Hematopoietic multipotent progenitor cell (in vitro differentiated cells): ENCODE measurements at regions not wholly inside any gene's neighbourhood (a gene's known extent, or its start where the extent isn't known, plus 50 kb on each side); places are given as distances from the start of the nearest gene placed in this dataset.
"Not testable (repeated sequence)": the region's sequence is repeated elsewhere in the genome, so short reads cannot be mapped to it uniquely, and the experiment has no call there.

ENCODE experiments used
- DNase-seq, 3 donors: peaks; one replicate each; pipeline ENCODE4 v3.0.0-alpha.2; 2011 to 2015; ENCODE audit warnings: low read depth in 2 of 3, low spot score in 2 of 3

DNA sequence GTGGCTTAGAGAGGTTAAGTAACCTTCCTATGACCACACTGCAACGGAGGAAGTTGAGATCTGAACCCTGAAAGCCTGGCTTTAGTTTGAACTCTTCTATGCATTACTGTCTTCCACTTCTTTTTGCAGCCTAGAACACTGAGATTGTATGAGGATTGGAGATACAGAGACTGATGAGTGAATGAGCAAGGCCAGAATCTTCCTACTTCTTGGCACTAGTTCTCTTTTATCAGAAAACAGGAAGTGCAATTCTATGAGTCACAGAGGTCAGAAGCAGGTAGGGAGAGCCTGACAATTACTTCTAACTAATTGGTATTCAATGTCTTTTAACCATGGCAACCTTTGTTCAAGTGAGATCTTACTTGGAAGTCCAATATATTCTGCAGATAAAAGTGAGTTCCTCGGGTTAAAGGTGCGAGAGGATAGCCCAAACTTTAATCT is 219.0 kb downstream of the SHQ1 start:
- DNase-seq: peak in 2 of 3 donors; percentile 51 to 64

DNA sequence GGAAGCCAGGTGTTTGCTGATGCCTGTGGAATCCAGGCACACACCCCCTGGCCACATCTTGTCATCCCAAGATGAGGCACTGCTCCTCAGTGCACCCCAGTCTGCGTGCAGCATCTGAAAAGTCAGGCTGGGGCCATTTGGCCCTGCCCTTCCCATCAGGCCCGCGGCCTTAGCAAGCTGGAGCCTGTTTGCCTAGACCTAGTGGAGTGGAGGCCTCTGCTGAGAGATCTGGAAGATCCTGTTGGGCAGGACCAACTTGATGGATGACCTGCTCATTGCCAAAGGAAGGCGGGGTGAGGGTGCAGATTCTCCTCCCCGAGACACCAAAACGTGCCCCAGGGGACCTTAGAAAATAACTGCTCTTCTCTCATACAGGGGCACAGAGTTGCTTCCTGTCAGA is 220.2 kb downstream of the SHQ1 start:
- no peak for DNase-seq

DNA sequence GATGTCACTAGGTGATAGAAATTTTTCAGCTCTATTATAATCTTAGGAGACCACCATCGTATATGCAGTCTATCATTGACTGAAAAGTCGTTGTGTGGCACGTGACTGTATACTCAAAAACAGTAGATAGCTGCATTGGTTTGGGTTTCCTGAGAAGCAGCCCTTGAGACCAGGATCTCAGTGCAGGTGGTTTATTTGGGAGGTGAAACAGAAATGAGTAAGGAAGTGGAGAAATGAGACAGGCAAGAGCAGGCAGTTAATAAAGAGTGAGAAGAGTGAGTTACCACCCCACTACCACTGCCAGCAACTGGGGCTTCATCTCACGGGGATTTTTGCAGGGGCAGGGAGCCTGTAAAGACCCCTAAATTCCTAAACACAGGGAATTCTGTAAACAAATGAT is 221.0 kb downstream of the SHQ1 start:
- DNase-seq: no peak

DNA sequence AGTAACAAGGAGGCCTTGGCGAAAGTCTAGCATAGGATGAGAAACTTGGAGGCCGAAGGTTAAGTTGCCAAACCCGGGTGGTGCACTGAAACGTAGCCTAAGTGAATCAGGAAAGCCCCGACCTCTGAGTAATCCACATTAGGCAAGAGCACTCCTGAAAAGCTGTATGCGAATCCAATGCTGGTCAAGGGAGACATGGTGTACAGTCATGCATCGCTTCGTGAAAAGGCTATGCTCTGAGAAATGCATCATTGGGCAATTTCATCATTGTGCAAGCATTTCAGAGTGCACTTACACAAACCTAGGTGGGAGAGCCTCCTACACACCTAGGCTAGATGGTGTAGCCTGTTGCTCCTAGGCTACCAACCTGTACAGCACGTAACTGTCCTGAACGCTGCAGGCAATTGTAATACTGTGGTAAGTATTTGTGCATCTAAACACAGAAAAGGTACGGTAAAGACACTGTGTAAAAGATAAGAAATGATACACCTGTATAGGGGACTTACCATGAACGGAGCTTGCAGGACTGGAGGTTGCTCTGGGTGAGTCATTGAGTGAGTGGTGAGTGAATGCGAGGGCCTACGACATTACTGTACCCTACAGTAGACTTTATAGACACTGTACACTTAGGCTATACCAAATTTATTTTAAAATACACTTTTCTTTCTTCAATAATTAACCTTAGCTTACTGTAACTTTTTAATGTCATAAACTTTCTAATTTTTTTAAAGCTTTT is 222.5 kb downstream of the SHQ1 start:
- DNase-seq: no peak

DNA sequence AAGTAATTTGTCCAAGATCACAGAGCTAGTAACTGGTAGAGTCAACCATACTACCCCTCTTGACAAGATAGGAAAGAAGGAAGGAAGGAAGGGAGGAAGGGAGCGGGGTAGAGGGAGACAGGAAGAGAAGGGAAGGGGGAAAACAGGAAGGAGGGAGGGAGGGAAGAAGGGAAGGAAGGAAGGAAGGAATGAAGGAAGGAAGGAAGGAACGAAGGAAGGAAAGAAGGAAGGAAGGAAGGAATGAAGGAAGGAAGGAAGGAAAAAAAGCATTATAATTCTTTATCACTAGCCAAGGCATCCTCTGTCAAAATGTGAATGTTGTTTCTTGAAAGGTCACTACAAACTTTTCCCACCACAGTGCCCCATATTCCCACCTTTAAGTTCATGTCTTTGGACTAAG is 223.6 kb downstream of the SHQ1 start:
- no peak for DNase-seq

DNA sequence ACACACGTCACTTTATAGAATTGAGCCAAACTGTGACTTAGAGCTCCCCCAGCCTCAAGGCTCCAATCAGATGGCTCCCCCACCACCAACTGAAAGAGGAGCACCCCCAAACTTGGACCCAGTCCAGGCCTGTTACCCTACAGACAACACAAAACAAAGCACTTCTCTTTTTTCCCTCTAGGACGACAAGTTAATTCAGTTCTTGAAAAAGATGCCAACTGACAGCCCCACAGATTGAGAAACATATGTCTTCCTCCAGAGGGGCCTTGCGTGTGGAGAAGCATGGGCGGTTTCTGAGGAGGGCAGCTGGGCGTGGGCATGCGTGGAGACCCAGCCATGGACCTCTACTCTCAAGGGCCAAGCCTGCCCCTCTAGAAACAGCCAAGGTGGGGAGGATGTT is 229.5 kb downstream of the SHQ1 start:
- peak in 2 of 3 donors; percentile 43 to 86 for DNase-seq

DNA sequence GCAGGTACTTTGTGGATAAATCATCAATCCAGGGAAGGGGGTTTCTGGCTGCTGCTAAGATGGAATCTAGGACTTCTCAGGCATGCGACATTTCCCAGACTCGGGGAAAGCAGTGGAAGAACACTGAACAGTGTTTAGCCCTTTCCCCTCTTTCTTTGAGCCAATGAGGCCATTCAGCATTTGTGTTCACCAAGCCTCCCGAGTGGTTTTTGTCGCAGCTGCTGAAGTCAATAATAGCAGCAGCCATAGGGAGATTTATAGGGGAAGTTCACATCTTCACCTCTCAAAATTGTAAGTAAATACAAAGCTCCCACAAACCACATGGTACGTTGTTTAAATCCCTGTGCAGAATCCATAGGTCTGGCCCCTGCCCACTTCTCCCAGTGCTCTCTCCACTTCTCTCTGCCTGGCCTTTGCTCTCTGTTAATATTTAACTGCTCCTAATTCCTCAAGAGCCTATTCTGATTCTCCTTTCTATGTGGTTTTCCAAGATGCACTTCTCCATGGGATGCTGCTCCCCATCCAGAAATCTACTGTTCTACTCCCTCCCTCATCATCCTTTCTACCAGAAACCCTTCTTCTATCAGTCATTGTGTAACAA is 230.7 kb downstream of the SHQ1 start:
- no peak for DNase-seq

DNA sequence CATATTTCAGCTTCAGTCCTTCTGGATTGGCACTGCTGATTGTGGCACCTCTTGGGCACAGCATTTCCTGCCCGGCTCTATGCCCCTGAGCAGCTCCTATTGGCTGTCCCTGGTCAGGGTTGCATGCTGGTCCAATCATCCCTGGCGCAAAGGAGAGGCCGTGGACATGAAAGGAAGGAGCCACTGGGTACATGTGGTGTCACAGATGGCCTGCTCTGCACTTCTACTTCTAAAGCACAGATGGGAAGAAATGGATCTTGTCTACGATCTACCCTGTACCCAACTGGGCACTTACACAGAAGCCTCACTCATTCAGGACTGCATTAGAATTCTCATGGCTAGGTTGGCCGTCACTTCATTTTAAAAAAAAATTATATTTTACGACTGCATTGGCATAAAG is 232.5 kb downstream of the SHQ1 start:
- no peak for DNase-seq

DNA sequence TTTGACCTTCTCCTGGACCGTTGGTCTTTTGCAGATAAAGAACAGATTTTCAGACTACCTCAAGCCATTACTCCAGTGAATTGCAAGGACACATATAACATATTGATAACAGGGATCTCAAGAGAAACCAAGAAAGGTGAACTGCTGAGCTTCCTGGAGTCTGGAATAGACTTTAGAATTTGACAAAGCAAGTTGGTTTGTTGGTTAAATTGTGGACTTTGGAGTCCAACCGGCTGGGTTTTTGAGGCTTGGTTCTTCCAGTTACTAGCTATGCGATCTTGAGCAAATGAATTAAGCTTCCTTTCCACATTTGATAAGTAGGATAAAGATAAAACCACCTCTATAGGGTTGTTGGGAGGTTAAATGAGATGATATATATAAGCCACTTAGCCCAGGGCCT is 233.1 kb downstream of the SHQ1 start:
- no peak for DNase-seq

DNA sequence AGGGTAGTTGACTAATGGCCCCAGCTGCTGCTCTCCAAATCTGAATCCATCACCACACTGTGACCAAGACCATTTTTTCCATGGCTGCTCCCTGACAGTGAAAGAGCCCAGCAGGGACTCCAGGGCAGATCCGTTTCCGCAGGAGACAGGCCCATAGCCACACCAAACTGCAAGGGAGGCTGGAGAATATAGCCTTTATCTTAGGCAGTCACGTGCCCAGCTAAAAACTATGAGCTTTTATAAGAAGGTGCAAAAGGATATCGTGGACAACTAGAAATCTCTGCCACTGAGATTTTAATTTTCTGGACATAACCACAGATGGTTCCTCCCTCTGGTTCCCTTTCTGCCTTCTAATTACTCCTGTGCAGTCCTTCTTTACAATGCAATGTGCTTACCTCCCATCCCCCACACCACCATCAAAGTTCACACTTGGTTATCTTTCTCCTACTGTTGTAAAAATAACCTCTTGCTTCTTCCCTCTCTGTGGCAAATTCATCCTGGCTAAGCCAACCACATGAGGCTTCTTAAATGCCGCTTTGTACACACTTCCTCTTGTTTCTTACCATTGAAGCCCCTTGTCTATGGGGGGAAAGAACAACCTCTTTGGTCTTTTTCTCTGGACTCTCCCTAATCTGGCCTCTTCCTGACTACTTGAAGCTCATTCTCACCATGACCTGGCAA is 233.7 kb downstream of the SHQ1 start:
- DNase-seq: peak in 2 of 3 donors; percentile 28 to 58

DNA sequence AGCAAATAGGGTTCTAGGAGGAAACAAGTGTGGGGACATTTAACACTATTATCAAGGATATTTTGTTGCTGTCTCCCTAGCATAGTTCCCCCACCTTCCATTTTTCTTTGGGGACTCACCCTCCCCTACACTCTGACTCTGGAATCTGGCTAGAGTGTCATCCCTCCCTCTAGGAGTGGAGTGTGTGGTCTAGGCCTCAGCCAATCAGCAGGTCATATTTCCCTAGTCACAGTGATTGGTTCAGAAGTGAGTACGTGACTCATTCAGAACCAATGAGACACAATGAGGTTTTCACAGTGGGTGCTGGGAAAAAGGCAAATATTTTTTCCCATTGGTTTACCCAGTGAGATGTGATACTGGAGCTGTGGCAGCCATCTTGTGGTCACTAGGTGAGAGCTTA is 234.4 kb downstream of the SHQ1 start:
- DNase-seq: no peak

DNA sequence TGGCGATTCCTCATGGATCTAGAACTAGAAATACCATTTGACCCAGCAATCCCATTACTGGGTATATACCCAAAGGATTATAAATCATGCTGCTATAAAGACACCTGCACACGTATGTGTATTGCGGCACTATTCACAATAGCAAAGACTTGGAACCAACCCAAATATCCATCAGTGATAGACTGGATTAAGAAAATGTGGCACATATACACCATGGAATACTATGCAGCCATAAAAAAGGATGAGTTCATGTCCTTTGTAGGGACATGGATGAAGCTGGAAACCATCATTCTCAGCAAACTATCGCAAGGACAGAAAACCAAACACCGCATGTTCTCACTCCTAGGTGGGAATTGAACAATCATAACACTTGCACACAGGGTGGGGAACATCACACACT is 239.1 kb downstream of the SHQ1 start:
- not testable (repeated sequence) for DNase-seq

DNA sequence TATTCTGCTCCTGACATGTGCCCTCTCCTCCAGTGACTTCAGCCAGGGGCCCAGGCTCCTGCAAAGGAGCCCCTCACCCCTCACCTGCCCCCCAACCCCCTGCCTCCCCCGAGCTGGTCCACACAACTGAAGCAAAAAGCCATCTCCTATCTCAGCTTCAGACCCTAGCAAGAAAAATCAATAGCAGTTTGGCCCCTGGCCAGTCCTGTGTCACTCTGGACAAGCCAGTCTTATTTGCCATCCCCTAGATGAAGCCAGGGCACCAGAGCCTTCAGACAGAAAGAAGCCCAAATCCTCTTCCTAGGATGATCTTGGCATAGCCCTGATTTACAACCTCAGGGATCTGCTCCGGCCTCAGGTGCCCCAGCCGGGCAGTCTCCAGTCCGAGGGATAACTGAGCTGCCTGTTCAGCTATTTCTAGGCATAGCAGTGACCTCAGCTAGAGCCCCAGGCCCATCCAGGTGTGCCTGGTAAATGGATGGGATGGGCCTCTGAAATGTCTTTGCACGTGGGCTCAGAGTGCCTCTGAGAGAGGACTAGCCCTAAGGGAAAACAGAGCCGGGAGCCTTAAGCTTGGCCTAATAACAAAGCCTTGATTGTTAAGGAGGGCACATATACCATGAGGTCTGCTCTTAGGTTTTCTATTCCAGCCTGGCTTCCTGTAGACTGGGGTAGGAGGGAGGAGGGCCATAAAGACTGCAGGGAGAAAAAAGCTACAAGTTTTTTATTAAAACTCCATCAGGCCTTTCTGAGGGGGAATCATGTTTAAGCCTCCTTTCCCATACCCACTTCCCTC is 242.0 kb downstream of the SHQ1 start:
- DNase-seq: no peak

DNA sequence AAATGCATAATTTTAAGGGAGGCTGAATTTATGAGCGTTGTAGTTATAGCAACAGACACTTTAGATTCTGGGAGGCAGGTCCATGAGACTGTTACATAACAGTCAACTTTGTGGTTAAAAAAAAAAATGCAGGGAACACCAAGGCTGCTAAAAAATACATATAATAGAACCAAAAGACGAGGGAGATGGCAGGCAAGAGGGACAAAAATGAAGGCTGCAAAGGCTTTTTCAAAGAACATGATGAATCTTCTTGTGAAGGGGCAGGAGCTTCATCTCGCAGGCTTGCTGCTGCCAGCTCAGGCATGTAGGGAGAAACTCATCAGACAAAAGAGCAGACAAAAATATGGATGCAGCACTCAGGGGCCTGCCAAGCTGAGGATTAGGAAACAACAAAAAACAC is 243.9 kb downstream of the SHQ1 start:
- DNase-seq: no peak

DNA sequence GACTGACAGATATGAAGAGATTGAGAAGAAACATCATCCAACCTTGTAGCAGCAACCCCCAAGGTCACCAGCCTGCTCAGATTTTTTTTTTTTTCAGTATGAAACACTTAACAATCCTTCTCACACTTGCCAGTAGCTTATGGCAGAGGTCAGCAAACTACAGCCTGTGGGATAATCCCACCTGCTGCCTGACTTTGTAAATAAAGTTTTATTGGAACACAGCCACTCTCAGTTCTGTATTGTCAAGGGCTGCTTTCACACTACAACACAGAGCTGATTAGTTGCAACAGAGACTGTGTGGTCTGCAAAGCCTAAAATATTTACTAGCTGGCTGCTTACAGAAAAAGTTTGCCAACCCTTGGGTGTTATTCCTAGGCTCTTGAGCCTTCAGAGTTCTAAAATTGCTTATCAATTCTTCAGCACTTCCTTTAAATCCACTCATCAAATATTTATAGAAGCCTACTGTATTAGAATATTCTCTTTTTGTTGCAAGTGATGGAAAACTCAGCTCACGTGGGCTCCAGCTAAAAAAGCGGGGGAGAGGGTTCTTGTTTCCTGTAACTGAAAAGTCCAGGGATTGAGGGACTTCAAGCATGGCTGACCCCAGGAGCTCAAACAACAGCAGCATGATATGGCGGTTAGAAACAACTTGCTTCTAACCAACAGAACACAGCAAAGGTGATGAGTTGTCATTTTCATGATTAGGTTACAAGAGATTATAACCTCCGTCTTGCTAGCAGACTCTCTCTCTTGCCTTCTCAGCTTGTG is 246.1 kb downstream of the SHQ1 start:
- no peak for DNase-seq

DNA sequence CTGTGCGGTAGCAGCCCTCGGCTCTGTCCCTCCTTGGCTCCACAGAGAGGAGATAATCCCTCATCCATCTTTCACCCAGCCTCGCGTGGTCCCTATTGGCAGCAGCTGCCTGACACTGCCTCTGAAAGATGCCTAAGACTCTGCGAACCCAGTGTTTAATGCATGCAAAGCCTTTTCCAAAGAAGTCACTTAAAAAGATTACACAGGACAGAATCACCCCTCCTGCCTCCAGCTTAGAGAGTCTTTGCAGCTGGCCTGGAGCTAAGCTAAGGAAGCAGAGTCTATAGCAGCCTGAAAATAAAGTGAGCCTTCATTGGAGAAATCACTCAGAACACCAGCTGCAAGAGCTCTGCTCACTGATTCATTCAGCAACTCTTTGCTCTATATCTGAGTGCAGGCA is 247.2 kb downstream of the SHQ1 start:
- DNase-seq: no peak

DNA sequence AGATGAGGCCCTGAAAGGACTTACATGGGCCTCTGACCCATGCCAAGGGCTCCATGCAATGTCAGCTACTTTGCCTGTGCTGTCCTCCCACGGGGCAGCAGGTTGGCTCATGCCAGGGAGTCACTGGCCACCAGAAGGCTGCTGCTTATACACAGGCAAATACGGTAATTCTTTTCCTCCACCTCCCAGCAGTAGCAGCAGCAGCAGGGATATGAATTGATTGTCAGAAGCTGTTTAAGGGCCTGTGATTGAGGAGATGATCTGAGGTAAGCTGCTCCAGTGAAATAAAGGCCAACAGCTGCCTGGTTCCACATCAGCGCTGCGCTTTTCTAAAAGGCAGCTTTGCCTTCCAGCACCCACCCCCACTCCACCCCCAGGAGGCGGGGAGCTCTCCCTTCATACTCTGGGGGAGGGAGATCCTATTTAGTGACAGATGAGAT is 250.5 kb downstream of the SHQ1 start:
- no peak for DNase-seq

DNA sequence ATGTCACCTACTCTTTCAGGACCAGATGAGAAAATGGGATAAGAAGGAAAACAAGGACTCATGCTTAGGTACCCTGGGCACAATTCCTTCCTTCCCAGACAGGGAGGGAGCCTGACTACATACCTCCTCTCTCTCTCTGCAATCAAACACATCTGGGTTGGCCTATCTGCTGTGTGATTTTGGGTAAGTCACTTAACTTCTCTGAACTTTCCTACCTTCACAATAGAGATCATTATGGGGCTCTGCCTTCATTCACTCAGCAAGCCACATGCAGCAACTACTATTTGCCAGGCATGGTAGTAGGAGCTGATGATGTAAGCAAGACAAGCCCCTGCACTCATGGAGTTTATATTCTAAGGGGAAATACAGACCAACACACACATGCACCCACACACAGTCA is 251.2 kb downstream of the SHQ1 start:
- no peak for DNase-seq

DNA sequence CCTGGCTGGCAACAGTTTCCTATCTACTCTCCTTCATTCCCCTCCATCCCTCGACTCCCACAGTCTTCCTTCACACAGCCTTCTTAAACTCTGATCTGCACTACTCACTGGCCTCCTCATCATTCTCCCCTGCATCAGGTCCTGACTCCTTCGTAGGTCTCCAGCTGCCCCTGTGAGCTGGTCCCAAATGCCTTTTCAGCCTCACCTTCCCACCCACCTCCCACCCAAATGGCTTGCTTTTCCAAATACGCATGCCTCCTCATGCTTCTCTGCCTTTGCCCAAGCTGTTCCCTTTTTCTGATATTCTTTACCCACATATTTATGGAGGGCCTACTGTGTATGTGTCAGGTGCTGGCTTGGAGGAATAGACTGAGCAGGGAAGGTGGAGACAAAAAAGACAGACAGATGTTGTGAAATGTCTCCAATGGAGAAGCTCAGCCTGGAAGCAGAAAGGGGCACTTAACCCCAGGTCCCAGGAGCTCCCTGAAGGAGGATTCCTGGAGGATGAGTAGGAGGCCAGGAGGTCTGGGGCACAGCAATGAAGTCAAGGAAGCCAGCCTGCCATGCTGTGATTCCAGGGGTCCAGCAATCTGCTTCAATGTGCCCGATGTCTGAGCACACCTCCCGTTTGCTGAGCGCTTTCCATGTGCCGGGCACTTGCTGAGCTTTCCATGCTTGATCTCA is 252.2 kb downstream of the SHQ1 start:
- no peak for DNase-seq

DNA sequence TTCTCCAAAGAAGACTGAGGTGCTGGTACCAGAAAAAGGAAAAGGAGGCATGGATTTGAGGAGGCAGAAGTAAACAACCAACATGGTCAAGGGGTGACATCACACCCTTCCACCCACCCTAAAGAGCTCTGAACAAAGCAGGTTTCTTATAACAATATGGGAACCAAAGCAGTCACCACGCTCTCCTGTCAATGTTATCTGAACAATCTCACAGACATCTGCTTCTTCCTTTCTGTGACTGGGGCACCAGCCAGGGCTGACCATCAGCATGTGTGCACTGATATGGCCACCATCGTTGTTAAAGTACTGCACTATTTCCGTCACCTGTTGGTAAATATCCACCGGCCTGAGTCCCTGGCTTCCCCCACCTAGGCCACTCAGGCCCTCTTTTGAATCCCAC is 252.9 kb downstream of the SHQ1 start:
- peak in 2 of 3 donors; percentile 21 to 83 for DNase-seq
